Thyroid gland (tissue), 4 donors: ENCODE measurements at regions not wholly inside any gene's neighbourhood (a gene's known extent, or its start where the extent isn't known, plus 50 kb on each side); places are given as distances from the start of the nearest gene placed in this dataset.

Experiments
- DNase-seq, 2 donors: peaks; one replicate each; pipeline ENCODE4 v3.0.0-alpha.2; 2019
- H3K27ac ChIP-seq, 3 donors: fragments of 200-600 bp; sonication (generic); 1 replicate in 2 of 3; 2 replicates in 1 of 3; pipeline ENCODE4 v1.5.1; 2016 to 2019; ENCODE audit warnings: mild to moderate bottlenecking in 1 of 3, moderate library complexity in 1 of 3
- H3K27me3 ChIP-seq: fragments of 200-600 bp; sonication (generic); one replicate; pipeline ENCODE4 v1.5.1; 2019
- H3K36me3 ChIP-seq, 2 donors: fragments of 200-600 bp; sonication (generic); one replicate each; pipeline ENCODE4 v1.5.1; 2016 to 2019
- H3K4me1 ChIP-seq, 2 donors: fragments of 200-600 bp; sonication (generic); one replicate each; pipeline ENCODE4 v1.5.1; 2017 to 2019
- H3K4me3 ChIP-seq, 3 donors: fragments of 200-600 bp; sonication (generic); replicated peaks in 1 of 3; 1 replicate in 2 of 3; 2 replicates in 1 of 3; pipeline ENCODE4 v1.5.1; 2016; ENCODE audit warnings: mild to moderate bottlenecking in 1 of 3
- H3K9me3 ChIP-seq: fragments of 200-600 bp; sonication (generic); one replicate; pipeline ENCODE4 v1.5.1; 2017
- POLR2A ChIP-seq, 2 donors: fragments of 450-650 bp; IDR thresholded peaks; one replicate each; pipeline ENCODE4 v1.6.1; 2017; ENCODE audit warnings: antibody characterized with exemption in 2 of 2, mild to moderate bottlenecking in 2 of 2, moderate library complexity in 1 of 2
- WGBS, 2 donors: methylation state at CpG; one replicate each; pipeline ENCODE4 v1.1.5; 2017; 5-methylcytosine and 5-hydroxymethylcytosine counted together
- intact Hi-C: fragments of 100-400 bp; cut with DNase I; formaldehyde crosslinking; loops from one replicate; pipeline ENCODE4 v1.15.1; 2023
- TF ChIP-seq, protein P1 (sequence below), 6 experiments: fragments of 200-600 bp in 3 of 6; fragments of 450-650 bp in 3 of 6; sonication (generic) in 3 of 6; IDR thresholded peaks; one replicate each; pipeline ENCODE4 v1.5.1; 2016 to 2019; ENCODE audit warnings: antibody characterized with exemption in 6 of 6, mild to moderate bottlenecking in 2 of 6, inconsistent platforms in 1 of 6, moderate library complexity in 1 of 6

DNA sequence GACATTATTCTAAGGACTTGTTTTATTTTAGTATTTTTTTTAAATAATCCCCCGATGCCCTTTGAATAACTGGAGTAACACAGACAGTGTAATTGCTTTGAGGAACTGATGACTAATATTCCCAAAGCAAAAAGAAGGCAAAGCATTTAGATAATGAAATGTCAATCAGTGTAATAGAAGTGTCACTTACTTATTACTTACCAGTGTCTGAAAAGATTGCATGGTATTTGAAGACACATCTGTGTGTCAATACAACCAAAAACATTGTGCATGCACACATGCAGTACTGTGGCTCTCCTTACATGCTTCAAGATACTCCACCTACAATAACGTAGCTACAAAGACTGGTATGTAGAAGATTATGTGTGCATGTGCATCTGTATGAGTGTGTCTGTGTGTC is 264.0 kb upstream of the ANO5 start:
- no peaks in the 10 kb centered on the region for H3K36me3 ChIP-seq
- H3K27me3 ChIP-seq = no peaks in the 10 kb centered on the region
- 78 to 80% methylated on average over 2 of the region's 2 CpGs for WGBS, 2 donors
- DNase-seq = no peak
- no peaks in the 10 kb centered on the region for H3K9me3 ChIP-seq
- H3K4me3 ChIP-seq = no peak overlapping the region
- intact Hi-C loops = no loop called here
- peaks cover 0 to 3% of the 10 kb centered on the region in 2 donors for H3K4me1 ChIP-seq
- H3K27ac ChIP-seq = no peak overlapping the region
- no peak for TF ChIP-seq POLR2A (IDR thresholded peaks at IDR 0.05)
- TF ChIP-seq, protein P1, sequence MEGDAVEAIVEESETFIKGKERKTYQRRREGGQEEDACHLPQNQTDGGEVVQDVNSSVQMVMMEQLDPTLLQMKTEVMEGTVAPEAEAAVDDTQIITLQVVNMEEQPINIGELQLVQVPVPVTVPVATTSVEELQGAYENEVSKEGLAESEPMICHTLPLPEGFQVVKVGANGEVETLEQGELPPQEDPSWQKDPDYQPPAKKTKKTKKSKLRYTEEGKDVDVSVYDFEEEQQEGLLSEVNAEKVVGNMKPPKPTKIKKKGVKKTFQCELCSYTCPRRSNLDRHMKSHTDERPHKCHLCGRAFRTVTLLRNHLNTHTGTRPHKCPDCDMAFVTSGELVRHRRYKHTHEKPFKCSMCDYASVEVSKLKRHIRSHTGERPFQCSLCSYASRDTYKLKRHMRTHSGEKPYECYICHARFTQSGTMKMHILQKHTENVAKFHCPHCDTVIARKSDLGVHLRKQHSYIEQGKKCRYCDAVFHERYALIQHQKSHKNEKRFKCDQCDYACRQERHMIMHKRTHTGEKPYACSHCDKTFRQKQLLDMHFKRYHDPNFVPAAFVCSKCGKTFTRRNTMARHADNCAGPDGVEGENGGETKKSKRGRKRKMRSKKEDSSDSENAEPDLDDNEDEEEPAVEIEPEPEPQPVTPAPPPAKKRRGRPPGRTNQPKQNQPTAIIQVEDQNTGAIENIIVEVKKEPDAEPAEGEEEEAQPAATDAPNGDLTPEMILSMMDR (IDR thresholded peaks at IDR 0.05) = no peak

DNA sequence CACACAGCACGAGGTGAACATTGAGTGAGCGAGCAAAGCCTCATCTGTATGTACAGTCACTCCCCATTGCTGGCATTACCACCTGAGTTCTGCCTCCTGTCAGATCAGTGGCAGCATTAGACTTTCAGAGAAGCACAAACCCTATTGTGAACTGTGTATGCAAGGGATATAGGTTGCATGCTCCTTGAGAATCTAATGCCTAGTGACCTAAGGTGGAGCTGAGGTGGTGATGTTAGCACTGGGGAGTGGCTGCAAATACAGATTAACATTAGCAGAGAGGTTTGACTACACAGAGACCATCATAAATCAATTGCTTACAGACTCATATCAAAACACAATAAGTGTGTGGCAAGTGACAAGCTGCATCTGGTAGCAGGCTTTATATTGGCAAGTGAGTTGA is 262.5 kb upstream of the ANO5 start:
- intact Hi-C loops = no loop called here
- Histone ChIP-seq H3K4me3 (no peak overlapping the region), H3K4me1 (peaks cover 0 to 3% of the 10 kb centered on the region in 2 donors), H3K9me3 (no peaks in the 10 kb centered on the region), H3K36me3 (no peaks in the 10 kb centered on the region), H3K27me3 (no peaks in the 10 kb centered on the region), H3K27ac (no peak overlapping the region)
- TF ChIP-seq POLR2A (IDR thresholded peaks at IDR 0.05) = no peak
- TF ChIP-seq, protein P1 (IDR thresholded peaks at IDR 0.05) = no peak
- no peak for DNase-seq
- WGBS, 2 donors = 90 to 93% methylated on average over 2 of the region's 2 CpGs

DNA sequence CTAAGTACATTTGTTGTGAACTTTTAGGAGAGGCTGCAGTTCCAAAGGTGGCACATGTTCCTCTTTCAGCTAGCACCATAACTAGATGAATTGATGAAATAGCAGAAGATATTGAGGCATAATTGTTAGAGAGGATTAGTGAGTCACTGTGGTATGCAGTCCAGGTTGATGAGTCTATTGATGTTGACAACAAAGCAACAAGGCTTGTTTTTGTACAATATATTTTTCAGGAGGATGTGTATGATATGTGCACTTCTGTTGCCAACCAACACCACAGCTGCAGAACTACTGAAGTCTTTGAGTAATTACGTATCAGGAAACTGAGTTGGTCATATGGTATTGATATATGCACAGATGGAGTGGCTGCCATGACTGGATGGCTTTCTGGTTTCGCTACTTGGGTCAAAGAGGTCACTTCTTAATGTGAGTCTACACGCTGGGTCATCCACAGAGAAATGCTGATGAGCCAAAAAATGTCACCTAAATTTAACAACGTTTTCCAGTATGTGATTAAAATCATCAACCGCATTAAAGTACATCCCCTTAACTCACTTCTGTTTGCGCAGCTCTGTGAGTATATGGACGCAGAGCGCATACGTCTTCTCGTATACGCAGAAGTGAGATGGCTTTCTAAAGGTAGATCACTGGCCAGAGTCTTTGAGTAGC is 261.3 kb upstream of the ANO5 start:
- TF ChIP-seq POLR2A (IDR thresholded peaks at IDR 0.05) = no peak
- TF ChIP-seq, protein P1 (IDR thresholded peaks at IDR 0.05) = no peak
- no peak overlapping the region for H3K4me3 ChIP-seq
- H3K27me3 ChIP-seq = no peaks in the 10 kb centered on the region
- DNase-seq = no peak
- no peaks in the 10 kb centered on the region for H3K9me3 ChIP-seq
- no peaks in the 10 kb centered on the region for H3K36me3 ChIP-seq
- peaks cover 0 to 3% of the 10 kb centered on the region in 2 donors for H3K4me1 ChIP-seq
- intact Hi-C loops = no loop called here
- WGBS, 2 donors = 87% methylated on average over 11 of the region's 11 CpGs
- H3K27ac ChIP-seq = no peak overlapping the region

DNA sequence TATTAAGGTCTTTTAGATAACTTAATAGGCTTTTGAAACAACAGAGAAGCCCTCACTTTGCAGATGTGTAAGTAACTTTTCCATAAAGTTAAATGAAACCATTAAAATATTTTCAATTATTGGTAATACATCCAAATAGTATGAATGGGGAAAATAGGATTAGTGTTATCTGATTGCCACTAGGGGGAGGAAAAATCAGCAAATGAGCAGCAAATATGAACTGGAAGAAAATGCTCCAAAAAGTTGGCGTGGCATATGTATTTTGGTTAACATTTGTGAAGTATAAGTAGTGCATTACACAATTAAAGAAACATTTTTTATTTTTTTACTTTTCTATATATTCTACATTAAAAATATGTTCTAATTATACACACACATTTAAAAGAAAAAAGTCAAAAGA is 259.8 kb upstream of the ANO5 start:
- 55 to 59% methylated on average over 1 of the region's 1 CpG for WGBS, 2 donors
- no peak overlapping the region for H3K4me3 ChIP-seq
- H3K36me3 ChIP-seq = no peaks in the 10 kb centered on the region
- DNase-seq = no peak
- H3K4me1 ChIP-seq = no peaks in the 10 kb centered on the region
- H3K27me3 ChIP-seq = no peaks in the 10 kb centered on the region
- H3K9me3 ChIP-seq = no peaks in the 10 kb centered on the region
- no peak for TF ChIP-seq POLR2A (IDR thresholded peaks at IDR 0.05)
- TF ChIP-seq, protein P1 (IDR thresholded peaks at IDR 0.05) = peak in 3 of 6 experiments; percentile 24 to 38 (median 30)
- H3K27ac ChIP-seq = no peak overlapping the region
- intact Hi-C loops = no loop called here

DNA sequence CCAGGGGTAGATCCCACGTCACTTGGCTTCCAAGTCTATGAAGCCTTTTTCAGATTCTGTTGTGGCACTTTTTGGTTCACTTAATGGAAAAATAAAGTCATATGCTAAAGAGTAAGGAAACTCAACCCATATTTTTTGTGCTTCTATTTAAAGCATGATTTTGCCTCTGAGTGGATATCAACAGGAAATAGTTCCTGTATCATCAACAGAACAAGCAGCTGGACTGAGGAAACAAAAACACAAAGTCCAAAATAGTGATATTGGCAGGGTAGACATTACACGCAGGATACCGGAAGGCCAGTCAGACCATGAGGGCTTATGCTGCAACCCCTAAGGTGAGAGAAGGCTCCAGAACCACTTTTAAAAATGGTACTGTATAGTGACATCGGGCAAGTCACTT is 248.3 kb upstream of the ANO5 start:
- H3K4me1 ChIP-seq = no peaks in the 10 kb centered on the region
- 73 to 82% methylated on average over 4 of the region's 4 CpGs for WGBS, 2 donors
- no peak overlapping the region for H3K27ac ChIP-seq
- intact Hi-C loops = no loop called here
- no peaks in the 10 kb centered on the region for H3K36me3 ChIP-seq
- H3K9me3 ChIP-seq = no peaks in the 10 kb centered on the region
- H3K27me3 ChIP-seq = no peaks in the 10 kb centered on the region
- no peak for DNase-seq
- TF ChIP-seq, protein P1 (IDR thresholded peaks at IDR 0.05) = no peak
- no peak for TF ChIP-seq POLR2A (IDR thresholded peaks at IDR 0.05)
- H3K4me3 ChIP-seq = no peak overlapping the region
